Erythroblast (primary cell): ENCODE measurements at regions not wholly inside any gene's neighbourhood (a gene's known extent, or its start where the extent isn't known, plus 50 kb on each side); places are given as distances from the start of the nearest gene placed in this dataset.

Source experiments
- GATA1 ChIP-seq: IDR thresholded peaks from 2 replicates; pipeline ENCODE4 v1.6.1; 2011; ENCODE audit warnings: low read depth, mild to moderate bottlenecking, control low read depth, low read length, moderate library complexity
- POLR2A ChIP-seq: IDR thresholded peaks from 2 replicates; pipeline ENCODE4 v1.6.1; 2011; ENCODE audit warnings: mild to moderate bottlenecking, low read length

GRCh38 chr4:54941994-54942552 lies 183.3 kb downstream of the KDR start:
- TF ChIP-seq POLR2A (no peak), GATA1 (no peak)
